Type B pancreatic cell (in vitro differentiated cells): ENCODE measurements at regions not wholly inside any gene's neighbourhood (a gene's known extent, or its start where the extent isn't known, plus 50 kb on each side); places are given as distances from the start of the nearest gene placed in this dataset.

Experiments used
- DNase-seq: peaks from one replicate; pipeline ENCODE4 v3.0.0; 2021; ENCODE audit warnings: mixed read lengths; ENCODE audit not compliant: unreplicated experiment; ENCODE audit errors: extremely low spot score
- H3K27ac Mint-ChIP-seq: 2 replicates; pipeline ENCODE4 v1.8.0; 2021; ENCODE audit warnings: mild to moderate bottlenecking, mixed read lengths
- H3K27me3 Mint-ChIP-seq: 2 replicates; pipeline ENCODE4 v1.8.0; 2021; ENCODE audit warnings: mixed read lengths
- H3K36me3 Mint-ChIP-seq: 2 replicates; pipeline ENCODE4 v1.8.0; 2021; ENCODE audit warnings: mixed read lengths
- H3K4me1 Mint-ChIP-seq: one replicate; pipeline ENCODE4 v1.8.0; 2021; ENCODE audit warnings: mixed read lengths; ENCODE audit not compliant: unreplicated experiment
- H3K4me3 Mint-ChIP-seq: 2 replicates; pipeline ENCODE4 v1.8.0; 2021; ENCODE audit warnings: mild to moderate bottlenecking, mixed read lengths
- H3K9me3 Mint-ChIP-seq: 2 replicates; pipeline ENCODE4 v1.8.0; 2021; ENCODE audit warnings: mixed read lengths
- TF ChIP-seq, protein P1 (sequence below): fragments of 200-600 bp; sonication (generic); conservative IDR thresholded peaks from 2 replicates; pipeline ENCODE4 v1.5.0; 2021; ENCODE audit warnings: antibody characterized with exemption, mild to moderate bottlenecking

DNA sequence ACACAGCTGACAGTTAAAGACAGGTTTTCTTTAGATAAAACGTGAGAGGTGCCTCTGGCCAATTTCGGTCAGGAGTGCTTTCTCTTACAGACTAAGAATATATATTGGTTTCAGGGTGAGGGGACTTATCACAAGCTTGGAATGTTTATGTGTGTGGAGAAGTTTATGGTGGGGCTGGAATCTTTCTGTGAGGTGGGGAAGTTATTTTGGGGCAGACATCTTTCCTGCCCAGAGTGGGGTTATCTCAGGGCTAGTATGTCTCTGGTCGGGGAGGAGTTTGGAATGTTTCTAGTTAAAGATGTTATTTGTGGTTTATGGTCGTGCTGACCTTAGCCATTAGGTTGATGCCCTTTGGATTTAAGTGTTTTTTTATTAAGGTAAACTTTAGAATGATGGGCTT is 115.2 kb downstream of the SLC5A7 start:
- no peak overlapping the region for H3K27ac Mint-ChIP-seq
- DNase-seq: no peak
- peaks cover 4% of the 10 kb centered on the region for H3K9me3 Mint-ChIP-seq
- peaks cover under 1% of the 10 kb centered on the region for H3K27me3 Mint-ChIP-seq
- H3K36me3 Mint-ChIP-seq: no peaks in the 10 kb centered on the region
- TF ChIP-seq, protein P1, sequence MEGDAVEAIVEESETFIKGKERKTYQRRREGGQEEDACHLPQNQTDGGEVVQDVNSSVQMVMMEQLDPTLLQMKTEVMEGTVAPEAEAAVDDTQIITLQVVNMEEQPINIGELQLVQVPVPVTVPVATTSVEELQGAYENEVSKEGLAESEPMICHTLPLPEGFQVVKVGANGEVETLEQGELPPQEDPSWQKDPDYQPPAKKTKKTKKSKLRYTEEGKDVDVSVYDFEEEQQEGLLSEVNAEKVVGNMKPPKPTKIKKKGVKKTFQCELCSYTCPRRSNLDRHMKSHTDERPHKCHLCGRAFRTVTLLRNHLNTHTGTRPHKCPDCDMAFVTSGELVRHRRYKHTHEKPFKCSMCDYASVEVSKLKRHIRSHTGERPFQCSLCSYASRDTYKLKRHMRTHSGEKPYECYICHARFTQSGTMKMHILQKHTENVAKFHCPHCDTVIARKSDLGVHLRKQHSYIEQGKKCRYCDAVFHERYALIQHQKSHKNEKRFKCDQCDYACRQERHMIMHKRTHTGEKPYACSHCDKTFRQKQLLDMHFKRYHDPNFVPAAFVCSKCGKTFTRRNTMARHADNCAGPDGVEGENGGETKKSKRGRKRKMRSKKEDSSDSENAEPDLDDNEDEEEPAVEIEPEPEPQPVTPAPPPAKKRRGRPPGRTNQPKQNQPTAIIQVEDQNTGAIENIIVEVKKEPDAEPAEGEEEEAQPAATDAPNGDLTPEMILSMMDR: no peak
- H3K4me3 Mint-ChIP-seq: no peak overlapping the region
- H3K4me1 Mint-ChIP-seq: peaks cover 8% of the 10 kb centered on the region

DNA sequence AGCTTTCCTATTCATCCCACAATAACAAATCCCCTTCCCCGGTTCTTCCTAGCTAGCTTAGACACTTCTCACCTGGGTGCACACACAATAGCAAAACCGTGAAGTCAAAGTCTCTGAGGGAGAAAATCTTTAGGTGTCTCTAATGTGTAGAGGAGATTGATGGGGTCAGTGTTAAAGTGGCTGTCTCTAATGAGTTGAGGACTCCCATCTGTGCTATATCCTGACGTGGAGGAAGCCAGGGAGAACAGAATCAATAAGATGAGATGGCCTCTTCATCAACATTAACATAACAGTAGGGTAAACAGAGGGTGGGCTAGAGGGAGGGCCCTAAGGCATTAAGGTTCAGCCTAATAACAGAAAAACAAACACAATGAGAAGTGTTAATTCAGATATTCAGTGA is 120.4 kb downstream of the SLC5A7 start:
- H3K9me3 Mint-ChIP-seq: no peaks in the 10 kb centered on the region
- H3K27ac Mint-ChIP-seq: no peak overlapping the region
- TF ChIP-seq, protein P1: no peak
- H3K4me3 Mint-ChIP-seq: no peak overlapping the region
- no peak for DNase-seq
- peaks cover 6% of the 10 kb centered on the region for H3K4me1 Mint-ChIP-seq
- peaks cover 4% of the 10 kb centered on the region for H3K27me3 Mint-ChIP-seq
- H3K36me3 Mint-ChIP-seq: no peaks in the 10 kb centered on the region

DNA sequence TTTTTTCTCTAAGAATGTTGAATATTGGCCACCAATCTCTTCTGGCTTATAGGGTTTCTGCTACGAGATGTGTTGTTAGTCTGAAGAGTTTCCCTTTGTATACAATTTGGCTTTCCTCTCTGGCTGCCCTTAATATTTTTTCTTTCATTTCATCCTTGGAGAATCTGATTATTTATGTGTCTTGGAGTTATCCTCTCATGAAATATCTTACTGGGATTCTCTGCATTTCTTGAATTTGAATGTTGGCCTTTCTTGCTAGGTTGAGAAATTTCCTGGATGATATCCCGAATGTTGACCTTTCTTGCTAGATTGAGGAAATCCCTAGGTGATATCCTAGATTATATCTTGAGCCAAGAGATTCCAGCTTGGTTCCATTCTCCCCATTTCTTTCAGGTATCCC is 125.6 kb downstream of the SLC5A7 start:
- Mint-ChIP-seq H3K4me1 (peaks cover 4% of the 10 kb centered on the region), H3K9me3 (no peaks in the 10 kb centered on the region), H3K27ac (no peak overlapping the region), H3K36me3 (no peaks in the 10 kb centered on the region), H3K27me3 (peaks cover 3% of the 10 kb centered on the region), H3K4me3 (no peak overlapping the region)
- DNase-seq: no peak
- TF ChIP-seq, protein P1: no peak

DNA sequence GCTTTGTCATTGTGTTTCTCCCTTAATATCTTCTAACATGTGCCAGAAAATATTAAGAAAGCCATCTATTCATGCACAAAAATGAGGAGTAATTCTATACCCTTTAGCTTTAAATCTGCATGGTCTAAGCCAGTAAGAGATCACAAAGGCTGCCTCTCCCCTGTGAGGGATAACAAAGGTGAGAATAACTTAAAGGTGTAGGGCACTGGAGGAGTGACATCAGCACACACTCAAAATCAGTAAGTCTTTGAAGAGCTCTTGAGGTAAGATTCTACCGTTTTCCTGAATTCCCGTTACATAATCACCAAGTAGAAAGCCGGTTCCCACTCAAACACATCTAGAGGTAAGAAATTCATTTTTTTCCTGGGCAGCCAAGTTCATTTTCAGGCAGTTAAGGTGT is 123.9 kb upstream of the SULT1C3 start:
- no peaks in the 10 kb centered on the region for H3K36me3 Mint-ChIP-seq
- no peak for DNase-seq
- H3K27ac Mint-ChIP-seq: no peak overlapping the region
- no peaks in the 10 kb centered on the region for H3K9me3 Mint-ChIP-seq
- peaks cover 4% of the 10 kb centered on the region for H3K4me1 Mint-ChIP-seq
- no peak overlapping the region for H3K4me3 Mint-ChIP-seq
- peaks cover 6% of the 10 kb centered on the region for H3K27me3 Mint-ChIP-seq
- TF ChIP-seq, protein P1: no peak

DNA sequence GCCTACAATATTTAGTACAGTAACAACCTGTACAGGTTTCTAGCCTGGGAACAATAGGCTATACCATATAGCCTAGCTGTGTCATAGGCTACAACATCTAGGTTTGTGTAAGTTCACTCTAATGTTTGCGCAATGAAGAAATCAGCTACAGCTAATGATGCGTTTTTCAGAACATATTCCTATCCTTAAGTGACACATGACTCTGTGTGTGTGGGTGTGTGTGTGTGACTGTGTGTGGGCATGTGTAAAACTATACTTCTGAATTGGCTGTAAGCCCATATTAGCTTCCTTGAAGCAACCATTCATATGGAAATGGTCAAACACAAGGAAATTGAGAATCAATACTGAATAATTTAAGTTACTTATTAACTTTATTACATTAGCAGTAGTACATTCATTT is 120.8 kb upstream of the SULT1C3 start:
- DNase-seq: no peak
- no peak overlapping the region for H3K27ac Mint-ChIP-seq
- peaks cover 4% of the 10 kb centered on the region for H3K4me1 Mint-ChIP-seq
- no peaks in the 10 kb centered on the region for H3K36me3 Mint-ChIP-seq
- TF ChIP-seq, protein P1: no peak
- H3K27me3 Mint-ChIP-seq: peaks cover 4% of the 10 kb centered on the region
- no peak overlapping the region for H3K4me3 Mint-ChIP-seq
- no peaks in the 10 kb centered on the region for H3K9me3 Mint-ChIP-seq

DNA sequence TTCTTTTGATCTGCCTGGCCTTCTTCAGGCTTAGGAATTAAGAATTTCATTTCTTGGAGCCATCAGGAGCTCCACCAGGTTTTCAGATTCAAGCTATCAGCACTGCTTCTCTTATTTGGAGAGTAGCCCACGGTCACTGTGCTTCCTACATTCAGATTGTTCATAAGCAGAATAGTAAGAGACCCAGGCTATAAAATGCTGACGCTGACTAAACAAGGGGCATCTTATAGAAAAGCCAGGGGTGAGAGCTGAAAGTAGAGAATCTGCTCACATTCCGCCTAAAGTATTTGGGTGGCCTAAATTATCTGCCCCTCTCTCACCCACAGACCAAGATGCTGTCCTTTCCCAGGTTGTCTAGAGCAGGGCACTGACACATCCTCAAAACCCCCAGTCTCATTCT is 120.3 kb upstream of the SULT1C3 start:
- Mint-ChIP-seq H3K4me3 (no peak overlapping the region), H3K27me3 (peaks cover 3% of the 10 kb centered on the region), H3K9me3 (no peaks in the 10 kb centered on the region), H3K27ac (no peak overlapping the region), H3K4me1 (peaks cover 4% of the 10 kb centered on the region), H3K36me3 (no peaks in the 10 kb centered on the region)
- no peak for DNase-seq
- TF ChIP-seq, protein P1: no peak
